IPS DF 19.7 (cell line): ENCODE measurements at regions not wholly inside any gene's neighbourhood (a gene's known extent, or its start where the extent isn't known, plus 50 kb on each side); places are given as distances from the start of the nearest gene placed in this dataset.
"Not testable (repeated sequence)": the region's sequence is repeated elsewhere in the genome, so short reads cannot be mapped to it uniquely, and the experiment has no call there.

Experiments used
- DNase-seq: peaks from one replicate; pipeline ENCODE4 v3.0.0-alpha.2; 2013; ENCODE audit warnings: low read depth, low spot score

DNA sequence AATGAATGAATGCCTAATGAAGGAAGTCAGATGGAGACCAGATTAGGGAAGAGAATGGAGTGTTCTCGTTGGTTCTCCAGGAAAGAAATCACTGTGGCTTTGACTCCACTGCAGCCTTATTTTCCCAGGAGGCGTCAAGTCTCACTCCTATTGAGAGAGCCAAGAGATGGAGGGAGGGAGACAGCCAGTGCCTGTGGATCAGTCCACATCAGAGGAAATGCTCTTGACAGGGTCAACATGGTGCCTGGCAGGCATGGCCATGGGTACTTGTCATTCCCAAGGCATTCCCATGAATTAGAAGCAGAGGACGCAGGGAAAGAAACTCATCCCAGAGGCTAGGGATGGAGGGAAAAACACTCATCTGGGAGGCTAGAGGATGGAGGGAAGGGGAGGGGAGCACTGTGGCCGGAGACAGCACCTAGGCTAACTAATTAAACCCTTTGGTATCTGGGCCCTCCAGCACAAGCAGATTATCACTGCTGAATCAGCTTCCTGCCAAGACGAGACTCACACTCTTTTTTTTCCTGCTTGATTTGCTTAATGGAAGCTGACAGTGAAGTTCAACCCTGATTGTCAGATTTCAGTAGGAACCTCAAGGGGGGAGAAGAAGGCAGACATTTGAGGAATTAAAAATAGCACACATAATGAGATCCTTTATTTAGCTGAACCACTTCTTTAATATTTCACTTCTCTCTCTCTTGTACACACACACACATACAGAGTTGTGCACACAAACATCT, 1233.2 kb upstream of the AUTS2 start:
- DNase-seq, result no peak

DNA sequence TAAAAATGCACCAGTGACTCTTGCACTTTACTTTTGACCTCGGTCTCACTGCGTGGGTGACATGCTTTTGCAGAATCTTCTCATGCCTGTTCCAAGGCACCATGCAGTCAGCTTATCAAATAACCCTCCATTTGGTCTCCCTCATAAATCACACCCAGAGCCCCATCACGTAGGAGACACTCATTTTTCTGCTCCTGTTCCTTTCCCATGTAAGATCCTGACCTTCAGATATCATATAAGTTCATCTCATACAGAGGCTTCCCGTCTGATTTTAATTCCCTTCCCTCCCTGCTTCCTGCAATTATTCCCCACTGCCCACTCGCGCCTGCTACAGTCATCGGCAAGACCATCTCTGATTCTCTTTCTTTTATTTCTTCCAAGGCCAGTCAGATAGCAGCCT, 1226.3 kb upstream of the AUTS2 start:
- no peak for DNase-seq

DNA sequence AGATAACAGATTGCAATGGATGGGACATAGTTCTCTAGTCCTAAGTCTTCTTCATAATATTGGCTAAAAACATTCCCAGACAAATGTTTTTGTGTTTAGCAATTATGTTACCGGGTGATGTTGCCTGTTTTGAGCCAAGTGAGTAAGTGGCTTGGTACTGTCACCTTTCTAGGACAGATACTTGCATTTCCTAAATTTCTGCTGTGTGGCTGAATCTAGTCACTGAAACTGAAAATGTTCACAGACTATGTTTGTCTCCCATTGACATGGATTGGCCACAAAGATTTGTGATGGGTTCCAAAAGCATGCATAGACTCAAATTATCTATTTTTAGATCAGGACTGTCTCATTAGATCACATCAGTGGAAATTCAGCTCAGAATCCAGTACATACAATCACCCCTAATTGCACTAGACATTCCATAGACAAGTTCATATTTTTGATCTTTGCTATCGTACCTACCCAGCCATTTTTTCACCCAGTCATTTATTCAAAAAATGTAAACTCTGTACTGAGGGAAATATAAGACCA, 1222.1 kb upstream of the AUTS2 start:
- DNase-seq, result no peak

DNA sequence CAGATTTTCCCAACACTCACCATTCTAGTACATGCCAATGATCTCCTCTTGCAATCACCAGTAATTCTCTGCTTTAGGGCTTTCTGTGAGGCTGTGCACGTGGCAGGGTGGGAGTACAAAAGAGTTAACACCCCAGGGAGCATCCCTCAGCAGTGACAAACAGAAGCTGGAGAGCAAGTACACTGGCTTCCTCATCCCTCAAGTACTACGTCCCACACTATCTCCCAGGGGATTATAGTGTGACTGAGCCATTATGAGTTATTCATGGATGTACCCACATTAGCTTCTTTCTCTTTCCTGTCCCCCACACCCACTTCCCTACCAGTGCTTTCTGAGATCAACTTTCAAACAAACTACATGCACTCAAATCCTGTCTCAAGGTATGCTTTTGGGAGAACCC, 1216.5 kb upstream of the AUTS2 start:
- DNase-seq, result no peak

DNA sequence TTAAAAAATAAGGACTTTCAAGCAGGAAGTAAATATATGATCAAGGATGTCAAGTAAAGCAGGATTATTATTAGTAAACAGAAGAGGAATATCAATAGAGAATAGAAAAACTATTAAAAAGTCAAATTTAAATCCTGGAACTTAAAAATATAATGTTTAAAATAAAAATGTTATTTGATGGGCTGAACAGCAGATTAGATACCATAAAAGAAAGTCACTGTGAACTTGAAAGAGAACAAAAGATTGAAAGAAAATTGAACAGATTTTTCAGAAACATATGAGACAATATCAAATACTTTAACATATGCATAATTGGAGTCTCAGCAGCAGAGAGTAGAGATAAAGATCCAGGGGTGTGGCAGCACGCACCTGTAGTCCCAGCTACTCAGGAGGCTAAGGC, 1213.7 kb upstream of the AUTS2 start:
- no peak for DNase-seq

DNA sequence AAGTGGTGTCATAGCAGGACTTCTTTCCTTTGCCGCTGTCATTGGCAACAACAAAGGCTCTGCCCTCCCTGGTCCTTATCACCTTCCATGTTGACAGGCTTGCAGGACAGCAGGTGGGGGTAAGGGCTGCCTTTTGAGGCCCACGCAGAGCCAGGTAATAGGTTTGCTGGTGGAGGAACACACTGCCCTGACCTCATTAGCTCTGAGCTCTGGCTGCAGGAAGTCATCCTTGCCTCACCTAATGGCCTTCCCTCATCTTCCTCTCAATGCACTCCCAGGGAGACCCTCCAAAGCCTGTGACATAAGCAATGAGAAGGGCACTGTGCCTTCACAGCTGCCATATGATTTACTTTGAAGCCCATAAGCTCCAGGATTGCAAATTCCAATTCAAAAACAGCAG, 1205.2 kb upstream of the AUTS2 start:
- DNase-seq, result no peak

DNA sequence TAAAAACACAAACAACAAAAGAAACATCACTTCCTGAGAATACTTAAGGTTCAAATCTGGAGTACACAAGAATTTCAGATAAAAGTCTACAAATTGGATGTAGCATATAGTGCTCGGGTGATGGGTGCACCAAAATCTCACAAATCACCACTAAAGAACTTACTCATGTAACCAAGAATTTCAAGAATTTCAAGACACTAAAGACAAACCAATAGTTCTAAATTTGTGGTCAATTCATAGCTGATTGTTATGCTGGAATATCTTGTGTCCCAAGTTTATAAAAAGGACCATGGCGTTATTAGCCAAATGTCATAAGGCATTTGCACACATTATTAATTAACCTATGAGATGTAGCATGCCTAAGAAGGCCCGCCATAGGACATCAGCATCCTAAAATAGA, 1204.1 kb upstream of the AUTS2 start:
- DNase-seq, result no peak

DNA sequence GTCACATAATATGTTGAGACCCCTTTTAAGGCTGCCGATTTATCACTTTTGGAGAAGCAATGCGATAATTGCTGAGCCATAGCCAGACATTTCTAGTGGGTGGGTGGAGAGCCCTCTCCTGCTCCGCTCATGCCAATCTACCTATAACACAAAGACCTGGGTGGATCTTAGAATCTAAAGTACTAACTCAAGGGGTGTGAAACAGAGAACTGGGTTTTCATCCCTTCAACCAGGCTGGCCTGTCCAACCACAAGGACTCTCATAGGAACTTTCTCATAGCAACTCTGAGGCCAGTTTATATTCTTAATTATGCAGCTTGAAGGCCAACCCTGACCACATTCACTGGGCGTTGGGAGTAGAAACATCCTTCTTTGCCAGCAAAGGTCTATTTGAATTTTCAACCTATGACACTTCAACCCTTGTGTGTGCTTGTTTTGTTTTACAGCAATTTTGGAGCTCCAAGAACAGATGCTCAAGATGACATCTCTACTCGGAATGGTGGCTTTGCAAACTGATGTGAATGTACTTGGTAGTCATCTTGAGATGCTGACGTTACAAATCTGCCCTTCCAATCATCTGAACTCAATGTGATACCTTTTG, 1198.2 kb upstream of the AUTS2 start:
- DNase-seq, result no peak

DNA sequence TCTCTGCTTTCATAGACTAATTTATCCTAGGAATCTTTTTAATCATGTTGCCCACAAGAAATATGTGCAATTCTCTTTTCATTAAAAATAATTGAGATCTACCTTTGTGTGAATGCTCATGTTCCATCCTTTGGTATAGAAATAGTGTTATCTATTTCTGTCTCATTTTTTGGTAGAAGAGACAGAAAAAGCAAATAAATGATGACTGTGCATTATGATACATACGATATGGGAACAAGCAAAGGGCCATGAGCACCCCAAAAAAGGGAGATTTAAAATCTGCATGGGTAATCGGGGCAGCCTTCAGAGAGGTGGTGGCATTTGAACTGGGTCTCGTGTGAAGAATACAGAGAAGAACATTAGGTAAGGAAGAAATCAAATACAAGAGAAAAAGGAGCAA, 1197.5 kb upstream of the AUTS2 start:
- DNase-seq, result no peak

DNA sequence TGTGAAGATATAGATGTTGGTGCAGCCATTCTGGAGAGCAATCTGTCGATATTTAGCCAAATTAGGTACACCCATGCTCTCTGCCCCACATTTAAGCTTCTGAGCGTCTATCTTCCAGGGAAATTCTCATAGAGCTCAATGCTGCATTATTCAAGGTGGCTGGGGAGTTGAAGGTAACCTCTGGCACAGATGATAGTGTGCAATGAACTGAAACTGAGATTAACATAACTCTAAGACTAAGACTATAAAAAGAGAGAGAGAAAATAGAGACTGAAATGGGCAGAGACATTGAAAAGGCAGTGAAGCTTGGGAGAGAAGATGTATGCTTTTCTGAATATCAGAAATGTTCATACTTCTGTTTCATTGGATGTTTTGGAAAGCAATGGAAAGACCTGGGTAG, 1197.0 kb upstream of the AUTS2 start:
- DNase-seq, result no peak

DNA sequence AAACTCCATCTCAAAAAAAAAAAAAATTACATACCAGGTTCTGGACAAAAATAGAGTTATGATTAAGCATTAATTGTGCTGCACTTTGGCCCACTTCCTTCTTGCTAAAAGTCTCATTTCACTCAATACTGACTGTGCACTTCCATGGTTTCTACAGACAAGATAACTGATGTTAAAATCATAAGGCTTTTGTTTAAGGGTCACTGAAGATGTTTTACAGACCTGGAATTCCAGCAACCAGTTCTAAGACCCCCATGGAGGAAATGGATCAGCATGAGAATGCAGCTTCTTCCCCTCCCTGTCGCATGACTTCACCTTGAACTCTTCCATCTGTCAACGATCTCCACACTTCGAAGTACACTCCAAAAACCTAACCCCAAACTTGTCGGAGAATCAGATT, 1191.8 kb upstream of the AUTS2 start:
- DNase-seq, result no peak

DNA sequence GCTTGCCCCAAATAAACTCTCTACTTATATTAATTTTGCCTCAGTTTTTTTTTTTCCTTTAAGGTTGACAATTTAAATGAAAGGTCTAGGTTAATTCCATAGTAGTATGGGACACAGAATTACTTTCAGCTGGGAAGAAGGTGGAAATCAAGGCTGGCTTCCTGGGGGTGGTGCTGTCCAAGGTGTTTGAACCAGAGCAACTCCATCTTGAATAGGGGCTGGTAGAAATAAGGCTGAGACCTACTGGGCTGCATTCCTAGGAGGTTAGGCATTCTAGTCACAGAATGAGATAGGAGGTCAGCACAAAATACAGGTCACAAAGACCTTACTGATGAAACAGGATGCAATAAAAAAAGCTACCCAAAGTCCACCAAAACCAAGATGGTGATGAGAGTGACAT, 1190.8 kb upstream of the AUTS2 start:
- DNase-seq, result no peak

DNA sequence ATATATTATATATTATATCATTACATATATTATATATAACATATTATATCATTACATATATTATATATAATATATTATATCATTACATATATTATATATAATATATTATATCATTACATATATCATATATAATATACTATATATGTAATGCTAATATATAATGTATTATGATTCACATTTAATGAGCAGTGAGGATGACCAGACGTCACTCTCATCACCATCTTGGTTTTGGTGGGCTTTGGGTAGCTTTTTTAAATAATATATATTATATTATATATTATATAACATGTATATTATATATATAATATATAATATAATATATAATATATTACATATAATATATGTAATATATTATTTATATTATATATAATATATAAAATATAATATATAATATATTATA, 1189.4 kb upstream of the AUTS2 start:
- DNase-seq, result no peak

DNA sequence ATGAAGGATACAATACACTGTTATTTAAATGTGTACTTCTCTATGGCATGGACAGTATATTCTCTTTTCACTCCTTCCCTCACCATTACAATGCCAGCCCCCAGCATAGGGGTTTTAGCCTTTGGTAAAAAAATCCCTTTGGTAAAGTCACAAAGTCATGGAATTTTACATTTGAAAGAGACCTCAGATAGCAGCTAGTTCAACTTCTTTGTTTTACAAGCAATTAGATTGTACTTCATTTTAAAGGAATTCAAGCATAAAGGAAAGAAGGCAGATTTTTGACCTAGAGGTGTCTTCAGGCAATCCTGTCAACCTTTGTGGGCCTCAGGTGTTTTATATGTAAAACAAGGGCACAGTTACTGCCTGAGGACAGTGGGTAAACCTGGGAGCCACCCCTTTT, 1188.4 kb upstream of the AUTS2 start:
- no peak for DNase-seq

DNA sequence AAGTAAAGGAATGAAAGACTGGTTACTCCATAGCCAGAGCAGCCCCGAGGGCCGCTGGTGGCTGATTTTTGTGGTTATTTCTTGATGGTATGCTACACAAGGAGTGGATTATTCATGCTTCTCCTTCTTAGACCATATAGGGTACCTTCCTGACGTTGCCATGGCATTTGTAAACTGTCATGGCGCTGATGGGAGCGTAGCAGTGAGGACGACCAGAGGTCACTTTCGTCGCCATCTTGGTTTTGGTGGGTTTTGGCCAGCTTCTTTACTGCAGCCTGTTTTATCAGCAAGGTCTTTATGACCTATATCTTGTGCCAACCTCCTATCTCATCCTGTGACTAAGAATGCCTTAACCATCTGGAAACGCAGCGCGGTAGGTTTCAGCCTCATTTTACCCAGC, 1187.6 kb upstream of the AUTS2 start:
- not testable (repeated sequence) for DNase-seq

DNA sequence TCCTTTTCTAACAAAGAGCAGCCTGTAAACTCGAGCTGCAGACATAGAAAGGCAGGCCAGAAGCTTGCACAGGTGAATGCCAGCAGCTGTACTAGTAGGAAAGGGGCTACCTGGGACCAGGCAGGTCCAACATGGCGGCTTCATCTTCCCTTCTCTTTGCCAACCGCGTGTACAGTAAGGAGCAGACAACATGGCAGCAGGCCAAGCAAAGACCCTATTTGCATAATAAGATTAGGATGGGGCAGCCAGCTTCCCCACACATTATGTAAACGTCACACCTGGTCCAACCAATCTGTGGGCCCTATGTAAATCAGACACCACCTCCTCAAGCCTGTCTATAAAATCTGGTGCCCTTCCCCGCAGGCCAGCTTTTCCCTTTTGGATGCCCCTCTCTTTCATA, 1186.5 kb upstream of the AUTS2 start:
- DNase-seq, result no peak

DNA sequence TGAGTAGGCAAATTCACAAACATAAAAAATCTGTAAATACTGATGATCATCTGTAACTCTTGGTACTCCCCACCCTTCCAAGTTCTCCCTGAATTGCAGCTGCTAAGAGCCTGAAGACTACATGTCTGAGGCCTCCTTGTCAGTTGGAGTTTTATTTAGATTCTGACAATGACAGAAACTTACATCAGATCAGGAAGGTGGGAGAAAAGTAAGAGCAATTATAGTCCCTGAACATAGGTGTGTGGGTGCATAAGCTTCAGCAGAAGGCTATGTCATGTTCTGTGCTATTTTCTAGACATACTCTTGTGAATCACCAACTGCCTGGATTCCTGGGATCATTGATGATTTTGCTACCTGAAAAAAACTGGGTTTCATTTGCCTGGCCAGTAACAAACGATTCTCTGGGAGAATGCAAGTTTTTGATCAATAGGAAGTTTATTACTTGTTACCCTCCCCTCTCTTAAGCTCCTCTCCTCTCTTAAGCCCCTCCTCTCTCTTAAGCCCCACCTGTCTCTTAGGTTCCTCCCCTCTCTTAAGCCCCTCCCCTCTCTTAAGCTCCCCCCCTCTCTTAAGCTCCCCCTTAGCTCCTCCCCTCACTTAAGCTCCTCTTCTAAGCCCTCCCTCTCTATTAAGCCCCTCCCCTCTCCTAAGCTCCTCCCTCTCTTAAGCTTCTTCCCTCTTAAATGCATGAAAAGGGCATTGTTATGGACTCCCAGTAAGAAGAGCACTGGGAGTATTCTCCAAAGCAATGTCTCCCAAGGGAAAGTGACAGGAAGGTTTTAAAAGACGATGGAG, 1183.4 kb upstream of the AUTS2 start:
- DNase-seq, result no peak

DNA sequence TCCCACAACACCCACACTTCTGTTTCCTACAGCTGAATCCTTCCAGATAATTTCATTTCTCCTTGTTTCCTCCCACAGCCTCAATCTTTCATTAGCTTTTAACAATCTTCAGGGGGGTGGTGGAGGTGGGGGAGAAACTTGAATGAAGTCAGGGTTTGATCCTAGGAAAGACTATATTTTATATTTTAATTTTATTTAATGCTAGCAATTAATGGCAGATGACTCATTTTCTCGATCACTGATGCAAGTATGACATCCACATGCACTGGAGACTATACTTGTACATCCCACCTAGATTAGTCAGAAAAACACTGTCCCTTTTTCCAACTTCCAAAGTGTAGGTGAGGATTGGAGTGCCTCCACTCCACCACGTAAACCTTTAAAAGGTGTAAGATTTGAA, 1181.3 kb upstream of the AUTS2 start:
- DNase-seq, result no peak

DNA sequence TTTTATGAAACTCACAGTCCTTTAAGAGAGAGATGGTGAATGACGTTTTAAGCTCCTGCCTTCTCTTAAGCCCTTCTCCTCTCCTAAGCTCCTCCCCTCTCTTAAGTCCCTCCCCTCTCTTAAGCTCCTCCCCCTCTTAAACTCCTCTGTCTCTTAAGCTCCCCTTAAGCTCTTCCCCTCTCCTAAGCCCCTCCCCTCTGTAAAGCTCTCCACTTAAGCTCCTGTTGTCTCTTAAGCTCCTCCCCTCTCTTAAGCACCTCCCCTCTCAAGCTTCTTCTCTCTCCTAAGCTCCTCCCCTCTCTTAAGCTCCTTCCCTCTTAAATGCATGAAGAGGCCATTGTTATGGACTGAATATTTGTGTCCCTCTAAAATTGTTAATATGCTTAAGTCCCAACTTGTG, 1180.6 kb upstream of the AUTS2 start:
- DNase-seq, result no peak

DNA sequence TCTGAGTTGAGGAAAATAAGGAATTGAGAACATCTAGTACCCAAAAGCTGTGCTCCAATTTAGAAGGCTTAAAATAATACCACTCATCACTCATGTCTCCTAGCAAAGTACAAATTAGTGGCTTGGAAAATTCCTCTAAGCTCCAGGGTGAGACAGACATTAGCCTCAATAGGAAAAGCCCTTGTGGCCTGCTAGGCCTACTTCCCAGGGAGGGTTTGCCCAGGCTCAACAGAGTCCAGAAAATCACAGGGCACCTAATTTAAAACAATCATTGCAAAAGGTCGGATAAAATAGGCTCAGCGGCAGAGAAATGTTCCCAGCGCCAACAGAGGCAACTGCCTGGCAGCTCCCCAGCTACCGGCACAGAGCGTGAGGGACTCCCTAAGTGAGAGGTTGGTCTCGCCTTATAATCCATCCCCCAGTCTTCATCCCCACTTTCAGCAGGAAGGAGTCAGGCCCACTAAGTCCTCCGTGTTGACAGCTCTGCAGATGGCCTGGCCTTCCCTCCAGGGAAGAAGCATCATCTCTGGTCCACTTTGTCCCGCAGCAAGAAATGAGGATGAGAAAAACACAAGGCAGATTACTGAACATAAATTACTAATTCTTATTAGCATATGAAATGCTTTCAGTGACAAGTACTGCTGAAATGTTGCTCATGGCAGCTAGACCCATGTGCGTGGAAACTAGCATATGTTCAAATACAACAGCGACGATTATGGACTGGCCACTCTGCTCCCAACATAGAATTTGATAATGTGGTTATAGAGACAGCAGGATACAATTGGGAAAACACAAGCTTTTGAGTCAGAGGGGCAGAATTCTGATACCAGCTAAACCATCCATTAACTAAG, 1177.7 kb upstream of the AUTS2 start:
- no peak for DNase-seq

DNA sequence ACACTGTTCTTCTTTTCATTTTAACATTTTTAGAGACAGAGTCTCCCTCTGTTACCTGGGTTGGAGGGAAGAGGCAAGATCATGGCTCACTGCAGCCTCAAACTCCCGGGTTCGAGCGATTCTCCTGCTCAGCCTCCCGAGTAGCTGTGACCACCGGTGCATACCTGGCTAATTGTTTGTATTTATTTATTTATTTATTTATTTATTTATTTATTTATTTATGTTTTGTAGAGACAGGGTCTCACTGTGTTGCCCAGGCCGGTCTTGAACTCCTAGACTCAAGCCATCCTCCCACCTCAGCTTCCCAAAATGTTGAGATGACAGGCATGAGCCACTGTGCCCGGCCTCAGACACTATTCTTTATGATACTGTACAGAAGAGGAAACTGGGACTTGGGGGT, 1176.6 kb upstream of the AUTS2 start:
- no peak for DNase-seq

DNA sequence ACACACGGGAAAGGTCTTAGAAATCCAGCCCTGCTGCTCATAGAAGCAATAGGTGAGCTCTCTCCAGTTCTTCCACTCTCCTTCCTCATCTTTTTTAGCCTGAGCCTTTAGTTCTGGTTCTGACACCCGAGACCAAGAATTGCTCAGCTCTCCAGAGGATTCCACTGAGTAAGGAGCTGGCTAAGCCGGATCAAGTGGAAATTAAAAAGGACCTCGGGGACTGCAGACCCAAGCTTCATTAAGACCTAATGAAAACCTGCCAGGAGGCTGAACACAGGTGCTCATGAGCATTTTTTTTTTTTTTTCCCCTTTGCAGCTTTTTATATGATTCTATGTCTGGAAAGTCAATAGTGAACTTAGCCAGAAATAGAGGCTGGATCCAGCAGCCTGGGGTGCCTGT, 1176.0 kb upstream of the AUTS2 start:
- no peak for DNase-seq
